HepG2 (cell line): ENCODE measurements at regions not wholly inside any gene's neighbourhood (a gene's known extent, or its start where the extent isn't known, plus 50 kb on each side); places are given as distances from the start of the nearest gene placed in this dataset.

Experiments used
- ATAC-seq: fragments of 200-7000 bp; cut with Tn5 transposase; 3 replicates; pipeline ENCODE4 v1.9.1; 2020; ENCODE audit warnings: mild to moderate bottlenecking, moderate library complexity
- BruUV-seq: library from RNA; stranded (reverse); fragments of 400-500 nt; replicated peaks from 2 replicates; lab custom pipeline; 2021; lab: Mats Ljungman, UMichigan
- CTCF ChIA-PET: fragments of 300-600 bp; formaldehyde crosslinking; extraction: SDS; loops from one replicate; lab custom pipeline; 2021; ENCODE audit warnings: low total read pairs, inconsistent platforms, low intra/inter-chr PET ratio; lab: Yijun Ruan, JAX
- POLR2A ChIA-PET: fragments of 350-600 bp; sonication (Branson Sonifier 250); formaldehyde crosslinking; loops from one replicate; lab custom pipeline; 2020; ENCODE audit warnings: antibody characterized with exemption, inconsistent platforms; lab: Yijun Ruan, JAX
- DNase-seq: peaks from one replicate; pipeline ENCODE4 v3.0.0-alpha.2; 2015; ENCODE audit warnings: low spot score
- FAIRE-seq: peaks from 3 replicates; lab custom pipeline; 2011; peaks lifted over from hg19 to GRCh38; lab: Jason Lieb, UNC
- H2AFZ ChIP-seq: one replicate; pipeline ENCODE4 v1.6.1; 2011; ENCODE audit warnings: low read length, inconsistent platforms
- H3K27ac ChIP-seq: fragments of 300-600 bp; 3 replicates; pipeline ENCODE4 v1.8.0; 2011; ENCODE audit warnings: mixed run types, mild to moderate bottlenecking, mixed read lengths, low read length, inconsistent platforms; ENCODE audit not compliant: insufficient read depth; ENCODE audit errors: extremely low read length
- H3K27me3 ChIP-seq, 2 experiments: fragments of 200-600 bp in 1 of 2; 2 replicates in 1 of 2; 3 replicates in 1 of 2; pipeline versions ENCODE4 v1.6.0 to v1.8.0; 2011; ENCODE audit warnings: low read length in 2 of 2, mild to moderate bottlenecking in 2 of 2, moderate library complexity in 2 of 2, inconsistent platforms in 1 of 2; ENCODE audit not compliant: insufficient read depth in 2 of 2, control insufficient read depth in 1 of 2
- H3K36me3 ChIP-seq, 2 experiments: fragments of 200-600 bp in 1 of 2; replicated peaks in 1 of 2; 2 replicates in 1 of 2; 3 replicates in 1 of 2; pipeline versions ENCODE4 v1.5.1 to v1.8.0; 2011; ENCODE audit warnings: low read length in 2 of 2, inconsistent platforms in 1 of 2; ENCODE audit not compliant: insufficient read depth in 2 of 2, control insufficient read depth in 1 of 2
- H3K4me1 ChIP-seq: 2 replicates; pipeline ENCODE4 v1.5.1; 2012; ENCODE audit warnings: low read length, inconsistent platforms; ENCODE audit not compliant: insufficient read depth
- H3K4me2 ChIP-seq: 2 replicates; pipeline ENCODE4 v1.6.0; 2011; ENCODE audit warnings: low read depth, low read length, inconsistent platforms
- H3K4me3 ChIP-seq, 3 experiments: fragments of 200-600 bp in 1 of 3; sonication (generic), shearing (Covaris generic) in 1 of 3; replicated peaks in 1 of 3; 2 replicates each; pipeline ENCODE4 v1.5.1; 2011 to 2016; ENCODE audit warnings: low read length in 3 of 3, inconsistent platforms in 2 of 3, low read depth in 2 of 3, mild to moderate bottlenecking in 2 of 3, control low read depth in 1 of 3, mixed read lengths in 1 of 3; ENCODE audit not compliant: insufficient read depth in 1 of 3
- H3K79me2 ChIP-seq: one replicate; pipeline ENCODE4 v1.6.1; 2011; ENCODE audit warnings: low read length, inconsistent platforms; ENCODE audit not compliant: insufficient read depth
- H3K9ac ChIP-seq: 2 replicates; pipeline ENCODE4 v1.6.0; 2011; ENCODE audit warnings: mild to moderate bottlenecking, low read depth, low read length, inconsistent platforms; ENCODE audit not compliant: insufficient read depth
- H3K9me3 ChIP-seq: 2 replicates; pipeline ENCODE4 v1.5.1; 2012; ENCODE audit warnings: mild to moderate bottlenecking, low read length
- H4K20me1 ChIP-seq: 2 replicates; pipeline ENCODE4 v1.6.0; 2011; ENCODE audit warnings: inconsistent platforms, mild to moderate bottlenecking, low read length, moderate library complexity; ENCODE audit not compliant: insufficient read depth
- BCLAF1 ChIP-seq: fragments of 450-650 bp; IDR thresholded peaks from 2 replicates; pipeline ENCODE4 v1.6.1; 2017; ENCODE audit warnings: mild to moderate bottlenecking
- DPF2 ChIP-seq: sonication (generic); formaldehyde crosslinking; IDR thresholded peaks from 2 replicates; pipeline ENCODE4 v1.4.0; 2020; ENCODE audit warnings: mild to moderate bottlenecking, low read depth, missing genetic modification reagents, borderline replicate concordance
- GATAD2A ChIP-seq: IDR thresholded peaks from 2 replicates; pipeline ENCODE4 v1.6.1; 2016
- KAT8 ChIP-seq: IDR thresholded peaks from 2 replicates; pipeline ENCODE4 v1.6.1; 2016; ENCODE audit warnings: missing genetic modification reagents, missing compliant biosample characterization
- PATZ1 ChIP-seq: sonication (generic); formaldehyde crosslinking; IDR thresholded peaks from 2 replicates; pipeline ENCODE4 v1.4.0; 2020; ENCODE audit warnings: missing genetic modification reagents
- PRDM4 ChIP-seq: sonication (generic); formaldehyde crosslinking; IDR thresholded peaks from 2 replicates; pipeline ENCODE4 v1.9.0; 2021; ENCODE audit warnings: missing genetic modification reagents, borderline replicate concordance
- SALL1 ChIP-seq: sonication (generic); formaldehyde crosslinking; IDR thresholded peaks from 2 replicates; pipeline ENCODE4 v1.8.0; 2022; ENCODE audit warnings: mild to moderate bottlenecking, missing genetic modification reagents
- ZC3H13 ChIP-seq: sonication (generic); formaldehyde crosslinking; IDR thresholded peaks from 2 replicates; pipeline ENCODE4 v1.8.1; 2023; ENCODE audit warnings: mild to moderate bottlenecking, missing genetic modification reagents, moderate library complexity
- ZFP62 ChIP-seq: sonication (generic); formaldehyde crosslinking; IDR thresholded peaks from 2 replicates; pipeline ENCODE4 v1.4.0; 2020; ENCODE audit warnings: missing genetic modification reagents
- ZMAT5 ChIP-seq: sonication (generic); formaldehyde crosslinking; IDR thresholded peaks from 2 replicates; pipeline ENCODE4 v1.5.0; 2020; ENCODE audit warnings: mild to moderate bottlenecking, low read depth, missing genetic modification reagents, borderline replicate concordance
- ZNF337 ChIP-seq: sonication (generic); formaldehyde crosslinking; IDR thresholded peaks from 2 replicates; pipeline ENCODE4 v1.5.1; 2020; ENCODE audit warnings: missing genetic modification reagents, low read depth, mild to moderate bottlenecking, borderline replicate concordance
- ZNF639 ChIP-seq: conservative IDR thresholded peaks from 2 replicates; pipeline ENCODE4 v1.6.1; 2018; ENCODE audit warnings: missing genetic modification reagents
- ZNF784 ChIP-seq: sonication (generic); formaldehyde crosslinking; IDR thresholded peaks from 2 replicates; pipeline ENCODE4 v1.5.1; 2020; ENCODE audit warnings: missing genetic modification reagents, mild to moderate bottlenecking, borderline replicate concordance
- ZNF850 ChIP-seq: sonication (generic); formaldehyde crosslinking; conservative IDR thresholded peaks from 2 replicates; pipeline ENCODE4 v1.9.0; 2021; ENCODE audit warnings: mild to moderate bottlenecking, missing genetic modification reagents
- WGBS: methylation state at CpG from one replicate; pipeline ENCODE4 v1.1.6; 2017; ENCODE audit warnings: low lambda C conversion rate; 5-methylcytosine and 5-hydroxymethylcytosine counted together
- in situ Hi-C: cut with HindIII; loops from 2 replicates; pipeline ENCODE4 v1.10.0; 2017; ENCODE audit warnings: low pct_unique_long_range_greater_than_20kb; ENCODE audit not compliant: extremely low pct_ligation_motif_present
- intact Hi-C: fragments of 100-400 bp; cut with micrococcal nuclease; formaldehyde crosslinking; loops from one replicate; pipeline ENCODE4 v1.10.0; 2022; ENCODE audit not compliant: unreplicated experiment

GRCh38 chr4:162403419-162403818, 239.6 kb upstream of the FSTL5 start (continued):
- no peak for TF ChIP-seq ZC3H13 (CRISPR knock-in tag)

GRCh38 chr4:162401021-162401420, 237.2 kb upstream of the FSTL5 start:
- no peak for FAIRE-seq
- no TSS peak for BruUV-seq
- in situ Hi-C loops (no loop called here), intact Hi-C loops (no loop called here)
- no peak for DNase-seq
- no peak overlapping the region for H3K4me2 ChIP-seq
- H4K20me1 ChIP-seq: no peaks in the 10 kb centered on the region
- 23% methylated on average over 5 of the region's 5 CpGs for WGBS
- H3K4me1 ChIP-seq: no peaks in the 10 kb centered on the region
- no peak overlapping the region for H3K27ac ChIP-seq
- ATAC-seq: no peak
- H3K79me2 ChIP-seq: no peaks in the 10 kb centered on the region
- H3K36me3 ChIP-seq: no peaks in the 10 kb centered on the region
- H3K4me3 ChIP-seq: no peak overlapping the region
- no peak overlapping the region for H2AFZ ChIP-seq
- CTCF ChIA-PET: no interaction called here
- H3K27me3 ChIP-seq: no peaks in the 10 kb centered on the region; a peak in 1 of 5 replicates
- POLR2A ChIA-PET: no interaction called here
- H3K9me3 ChIP-seq: no peaks in the 10 kb centered on the region
- no peak overlapping the region for H3K9ac ChIP-seq
- TF ChIP-seq ZNF850 (CRISPR knock-in tag) (no peak), DPF2 (no peak), ZNF784 (CRISPR knock-in tag) (no peak), PRDM4 (CRISPR knock-in tag) (no peak), KAT8 (CRISPR knock-in tag) (no peak), ZMAT5 (CRISPR knock-in tag) (no peak), ZFP62 (CRISPR knock-in tag) (no peak), ZNF639 (no peak), GATAD2A (no peak), SALL1 (CRISPR knock-in tag) (no peak), BCLAF1 (no peak), PATZ1 (CRISPR knock-in tag) (no peak), ZNF337 (CRISPR knock-in tag) (no peak)
